ENCODE measurements at regions not wholly inside any gene's neighbourhood (a gene's known extent, or its start where the extent isn't known, plus 50 kb on each side); places are given as distances from the start of the nearest gene placed in this dataset.

GRCh38 chr14:55519473-55520080, 60.4 kb upstream of the KTN1 start:
- no peak overlapping the region for H3K27ac ChIP-seq (ENCODE audit: low read length)
- no CpG with 5 or more reads among the region's 1 CpG for WGBS (ENCODE audit: insufficient coverage)
- peaks cover 2% of the 10 kb centered on the region for H3K9me3 ChIP-seq (replicated peaks; ENCODE audit: control insufficient read depth, low read depth, low read length)
- DNase-seq, result no peak
- H3K4me3 ChIP-seq (ENCODE audit: low read length), result no peak overlapping the region
- H3K27me3 ChIP-seq (ENCODE audit: control insufficient read depth, insufficient read depth, low read length), result no peaks in the 10 kb centered on the region
- H3K4me1 ChIP-seq (ENCODE audit: control insufficient read depth, insufficient read depth, low read length), result peaks cover 2% of the 10 kb centered on the region
- no peaks in the 10 kb centered on the region for H3K36me3 ChIP-seq (ENCODE audit: control insufficient read depth, insufficient read depth, low read length)

GRCh38 chr14:55523321-55523720, 56.7 kb upstream of the KTN1 start:
- no peaks in the 10 kb centered on the region for H3K27me3 ChIP-seq (ENCODE audit: control insufficient read depth, insufficient read depth, low read length)

More at GRCh38 chr14:55523321-55523720, 56.7 kb upstream of the KTN1 start:
- H3K27ac ChIP-seq (ENCODE audit: low read length), result no peak overlapping the region
- no peaks in the 10 kb centered on the region for H3K4me1 ChIP-seq (ENCODE audit: control insufficient read depth, insufficient read depth, low read length)
- peaks cover 2% of the 10 kb centered on the region for H3K9me3 ChIP-seq (replicated peaks; ENCODE audit: control insufficient read depth, low read depth, low read length)
- H3K4me3 ChIP-seq (ENCODE audit: low read length), result no peak overlapping the region
- DNase-seq, result no peak
- no CpG with 5 or more reads among the region's 2 CpGs for WGBS (ENCODE audit: insufficient coverage)
- no peaks in the 10 kb centered on the region for H3K36me3 ChIP-seq (ENCODE audit: control insufficient read depth, insufficient read depth, low read length)
